ENCODE measurements at regions not wholly inside any gene's neighbourhood (a gene's known extent, or its start where the extent isn't known, plus 50 kb on each side); places are given as distances from the start of the nearest gene placed in this dataset.

GRCh38 chr1:31510853-31511789 is 65.2 kb upstream of the TINAGL1 start:
- Histone ChIP-seq H3K4me3 (no peak overlapping the region), H3K27ac (no peak overlapping the region), H3K36me3 (ENCODE audit: low read depth) (no peaks in the 10 kb centered on the region), H3F3A (ENCODE audit: insufficient read depth) (no peaks in the 10 kb centered on the region), H3K9ac (no peak overlapping the region), H3K79me2 (ENCODE audit: insufficient read depth) (no peaks in the 10 kb centered on the region), H3K27me3 (replicated peaks; ENCODE audit: insufficient read depth) (peaks cover 61% of the 10 kb centered on the region), H2AFZ (no peak overlapping the region), H3K4me1 (ENCODE audit: insufficient read depth) (peaks cover 2% of the 10 kb centered on the region; the same call in 1 of the 2 replicates), H3K9me2 (ENCODE audit: insufficient read depth) (no peaks in the 10 kb centered on the region), H3K9me3 (ENCODE audit: low read depth) (no peaks in the 10 kb centered on the region), H4K20me1 (ENCODE audit: insufficient read depth) (no peaks in the 10 kb centered on the region), H3K4me2 (ENCODE audit: unreplicated experiment) (no peak overlapping the region)
- no peak for DNase-seq
- 52 to 58% methylated on average over 8 of the region's 8 CpGs for WGBS, 2 experiments (ENCODE audit: low coverage in 1 of 2, low lambda C conversion rate in 2 of 2, missing lambda C conversion rate in 2 of 2)
- in situ Hi-C loops (cut with MboI): no loop called here
- TF ChIP-seq EZH2phosphoT487 (IDR thresholded peaks at IDR 0.05; ENCODE audit: insufficient read depth, low read depth) (no peak), EZH2 (IDR thresholded peaks at IDR 0.05; ENCODE audit: insufficient read depth, poor library complexity, severe bottlenecking) (no peak)

GRCh38 chr1:31511848-31512615 is 64.3 kb upstream of the TINAGL1 start:
- Histone ChIP-seq H3K4me3 (no peak overlapping the region), H3K4me1 (ENCODE audit: insufficient read depth) (no peaks in the 10 kb centered on the region), H3K9me2 (ENCODE audit: insufficient read depth) (no peaks in the 10 kb centered on the region), H3K4me2 (ENCODE audit: unreplicated experiment) (no peak overlapping the region), H3K9me3 (ENCODE audit: low read depth) (no peaks in the 10 kb centered on the region), H3K27me3 (replicated peaks; ENCODE audit: insufficient read depth) (peaks cover 63% of the 10 kb centered on the region), H3F3A (ENCODE audit: insufficient read depth) (no peaks in the 10 kb centered on the region), H3K27ac (no peak overlapping the region), H3K36me3 (ENCODE audit: low read depth) (no peaks in the 10 kb centered on the region), H3K79me2 (ENCODE audit: insufficient read depth) (no peaks in the 10 kb centered on the region), H4K20me1 (ENCODE audit: insufficient read depth) (no peaks in the 10 kb centered on the region), H3K9ac (no peak overlapping the region), H2AFZ (no peak overlapping the region)
- 56 to 66% methylated on average over 8 of the region's 8 CpGs for whole genome bisulfite sequencing, 2 experiments (ENCODE audit: low coverage in 1 of 2, low lambda C conversion rate in 2 of 2, missing lambda C conversion rate in 2 of 2)
- DNase-seq: no peak
- in situ Hi-C loops (cut with MboI): no loop called here
- TF ChIP-seq EZH2phosphoT487 (IDR thresholded peaks at IDR 0.05; ENCODE audit: insufficient read depth, low read depth): no peak
- TF ChIP-seq EZH2 (IDR thresholded peaks at IDR 0.05; ENCODE audit: insufficient read depth, poor library complexity, severe bottlenecking): no peak

GRCh38 chr1:31514117-31514516 is 62.2 kb upstream of the TINAGL1 start:
- H3K4me1 ChIP-seq (ENCODE audit: insufficient read depth): no peaks in the 10 kb centered on the region
- no peak overlapping the region for H3K4me2 ChIP-seq (ENCODE audit: unreplicated experiment)
- H3K9me2 ChIP-seq (ENCODE audit: insufficient read depth): no peaks in the 10 kb centered on the region
- H3K27ac ChIP-seq: no peak overlapping the region
- 65 to 81% methylated on average over 5 of the region's 5 CpGs for WGBS, 2 experiments (ENCODE audit: low coverage in 1 of 2, low lambda C conversion rate in 2 of 2, missing lambda C conversion rate in 2 of 2)
- no peaks in the 10 kb centered on the region for H3K79me2 ChIP-seq (ENCODE audit: insufficient read depth)
- no peaks in the 10 kb centered on the region for H3F3A ChIP-seq (ENCODE audit: insufficient read depth)
- in situ Hi-C loops (cut with MboI): no loop called here
- H3K36me3 ChIP-seq (ENCODE audit: low read depth): no peaks in the 10 kb centered on the region
- no peak for TF ChIP-seq EZH2 (IDR thresholded peaks at IDR 0.05; ENCODE audit: insufficient read depth, poor library complexity, severe bottlenecking)
- no peak for TF ChIP-seq EZH2phosphoT487 (IDR thresholded peaks at IDR 0.05; ENCODE audit: insufficient read depth, low read depth)
- peaks cover 52% of the 10 kb centered on the region for H3K27me3 ChIP-seq (replicated peaks; ENCODE audit: insufficient read depth)
- DNase-seq: no peak
- H3K4me3 ChIP-seq: no peak overlapping the region
- H2AFZ ChIP-seq: no peak overlapping the region
- no peaks in the 10 kb centered on the region for H3K9me3 ChIP-seq (ENCODE audit: low read depth)
- no peaks in the 10 kb centered on the region for H4K20me1 ChIP-seq (ENCODE audit: insufficient read depth)
- H3K9ac ChIP-seq: no peak overlapping the region

- Histone ChIP-seq H3K4me3 (no peak overlapping the region), H3K9me2 (ENCODE audit: insufficient read depth) (no peaks in the 10 kb centered on the region), H3K9ac (no peak overlapping the region), H3K36me3 (ENCODE audit: low read depth) (no peaks in the 10 kb centered on the region), H3F3A (ENCODE audit: insufficient read depth) (no peaks in the 10 kb centered on the region), H3K9me3 (ENCODE audit: low read depth) (no peaks in the 10 kb centered on the region), H3K27me3 (replicated peaks; ENCODE audit: insufficient read depth) (peaks cover 44% of the 10 kb centered on the region), H3K4me2 (ENCODE audit: unreplicated experiment) (no peak overlapping the region), H3K27ac (no peak overlapping the region), H2AFZ (no peak overlapping the region), H3K79me2 (ENCODE audit: insufficient read depth) (no peaks in the 10 kb centered on the region), H4K20me1 (ENCODE audit: insufficient read depth) (no peaks in the 10 kb centered on the region), H3K4me1 (ENCODE audit: insufficient read depth) (no peaks in the 10 kb centered on the region)
- in situ Hi-C loops (cut with MboI): no loop called here
- DNase-seq: no peak
- TF ChIP-seq EZH2 (IDR thresholded peaks at IDR 0.05; ENCODE audit: insufficient read depth, poor library complexity, severe bottlenecking): no peak
- TF ChIP-seq EZH2phosphoT487 (IDR thresholded peaks at IDR 0.05; ENCODE audit: insufficient read depth, low read depth): no peak
- WGBS, 2 experiments (ENCODE audit: low coverage in 1 of 2, low lambda C conversion rate in 2 of 2, missing lambda C conversion rate in 2 of 2): 72 to 73% methylated on average over 7 of the region's 7 CpGs
Measured at GRCh38 chr1:31515056-31515775, 61.1 kb upstream of the TINAGL1 start.
